LNCAP (cell line): ENCODE measurements at regions not wholly inside any gene's neighbourhood (a gene's known extent, or its start where the extent isn't known, plus 50 kb on each side); places are given as distances from the start of the nearest gene placed in this dataset.

Experiments
- TF ChIP-seq, protein P1 (sequence below): fragments of 450-650 bp; IDR thresholded peaks from 2 replicates; pipeline ENCODE4 v1.5.1; 2017; ENCODE audit warnings: mild to moderate bottlenecking

DNA sequence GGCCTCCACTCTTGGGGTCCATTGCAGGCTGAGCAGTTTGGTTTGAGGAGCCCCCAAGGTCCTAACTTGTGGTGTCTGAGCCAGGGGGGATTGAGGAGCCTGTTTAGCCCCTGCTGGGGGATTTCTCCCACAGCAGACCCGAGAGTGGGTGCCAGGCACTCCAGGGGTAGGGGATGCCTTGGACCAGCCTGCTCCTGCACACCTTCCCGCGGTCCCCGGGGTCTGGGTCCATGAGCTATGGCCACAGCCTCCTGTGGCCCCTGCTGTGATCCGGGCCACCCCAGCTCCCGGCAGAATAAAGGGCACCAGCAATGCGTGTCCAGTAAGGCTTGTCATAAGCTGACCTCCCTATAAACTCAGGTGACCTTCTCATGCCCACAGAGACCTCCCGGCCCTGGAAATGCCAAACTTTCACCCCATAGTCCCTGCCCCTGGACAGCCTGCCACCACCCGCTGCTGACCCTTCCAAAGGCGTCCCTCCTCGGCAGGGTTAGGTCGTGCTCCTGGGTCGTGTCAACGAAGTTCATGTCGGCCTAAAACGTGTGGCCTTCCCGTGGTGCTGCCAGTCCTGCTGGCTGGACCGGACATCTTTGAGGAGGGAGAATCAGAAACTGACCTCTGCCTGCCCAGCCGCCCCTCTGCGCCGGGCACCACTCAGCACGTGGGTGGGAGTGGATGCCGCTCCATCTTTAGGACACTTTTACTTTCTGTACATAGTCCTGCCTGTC, 137.6 kb downstream of the MRPL36 start:
- TF ChIP-seq, protein P1, sequence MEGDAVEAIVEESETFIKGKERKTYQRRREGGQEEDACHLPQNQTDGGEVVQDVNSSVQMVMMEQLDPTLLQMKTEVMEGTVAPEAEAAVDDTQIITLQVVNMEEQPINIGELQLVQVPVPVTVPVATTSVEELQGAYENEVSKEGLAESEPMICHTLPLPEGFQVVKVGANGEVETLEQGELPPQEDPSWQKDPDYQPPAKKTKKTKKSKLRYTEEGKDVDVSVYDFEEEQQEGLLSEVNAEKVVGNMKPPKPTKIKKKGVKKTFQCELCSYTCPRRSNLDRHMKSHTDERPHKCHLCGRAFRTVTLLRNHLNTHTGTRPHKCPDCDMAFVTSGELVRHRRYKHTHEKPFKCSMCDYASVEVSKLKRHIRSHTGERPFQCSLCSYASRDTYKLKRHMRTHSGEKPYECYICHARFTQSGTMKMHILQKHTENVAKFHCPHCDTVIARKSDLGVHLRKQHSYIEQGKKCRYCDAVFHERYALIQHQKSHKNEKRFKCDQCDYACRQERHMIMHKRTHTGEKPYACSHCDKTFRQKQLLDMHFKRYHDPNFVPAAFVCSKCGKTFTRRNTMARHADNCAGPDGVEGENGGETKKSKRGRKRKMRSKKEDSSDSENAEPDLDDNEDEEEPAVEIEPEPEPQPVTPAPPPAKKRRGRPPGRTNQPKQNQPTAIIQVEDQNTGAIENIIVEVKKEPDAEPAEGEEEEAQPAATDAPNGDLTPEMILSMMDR, result no peak

DNA sequence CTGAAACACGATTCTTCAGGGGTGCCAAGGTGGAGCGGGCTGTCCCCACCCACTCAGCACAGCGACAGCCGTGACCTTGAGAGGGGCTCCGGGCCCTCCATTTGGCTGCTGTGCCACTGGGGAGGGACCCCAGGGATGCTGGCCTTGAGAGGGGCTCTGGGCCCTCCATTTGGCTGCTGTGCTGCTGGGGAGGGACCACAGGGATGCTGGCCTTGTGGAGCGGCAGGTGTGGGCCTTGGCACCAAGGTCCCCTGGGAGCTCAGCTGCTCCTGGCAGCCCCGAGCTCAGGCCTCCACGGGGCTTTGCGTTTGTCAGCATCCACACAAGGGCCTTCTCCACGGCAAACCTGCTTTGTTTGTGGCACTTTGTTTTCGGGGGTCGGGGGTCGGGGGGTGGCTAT, 137.6 kb upstream of the LPCAT1 start:
- TF ChIP-seq, protein P1, result no peak

DNA sequence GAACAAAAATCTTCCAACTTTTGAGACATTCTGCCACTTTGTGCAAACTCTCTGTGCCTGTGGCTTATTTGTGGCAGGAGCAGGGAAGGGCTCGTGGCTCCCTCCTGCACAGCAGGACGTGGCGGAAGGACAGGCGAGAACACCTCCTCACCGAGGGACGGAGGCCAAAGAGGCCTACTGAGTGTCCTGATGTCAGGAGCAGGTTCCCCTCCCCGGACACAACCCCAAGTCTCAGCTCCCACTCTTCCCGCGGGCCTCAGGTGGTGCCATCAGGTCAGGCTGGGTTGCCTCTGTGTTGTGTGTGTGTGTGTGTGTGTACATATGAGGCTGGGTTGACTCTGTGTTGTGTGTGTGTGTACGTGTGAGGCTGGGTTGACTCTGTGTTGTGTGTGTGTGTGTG, 136.8 kb upstream of the LPCAT1 start:
- TF ChIP-seq, protein P1, result no peak

DNA sequence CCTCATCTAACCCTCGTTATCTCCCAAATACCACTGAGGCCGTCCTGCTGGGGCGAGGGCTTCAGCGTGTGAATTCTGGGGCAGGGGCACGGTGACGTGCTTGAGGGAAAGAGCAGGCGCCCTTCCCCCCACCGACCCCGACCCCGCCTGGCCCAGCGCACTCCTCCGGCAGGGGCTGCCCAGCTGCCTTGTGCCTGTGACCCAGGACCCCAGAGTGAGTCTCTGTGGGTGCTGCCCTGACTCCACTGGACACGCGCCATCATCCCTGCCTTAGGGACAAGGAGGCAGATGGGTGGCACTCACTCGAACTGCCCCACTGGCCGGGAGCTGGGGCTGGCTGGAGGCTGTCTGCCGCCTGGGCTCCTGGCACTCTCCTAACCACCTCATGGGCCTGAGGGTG, 136.2 kb upstream of the LPCAT1 start:
- TF ChIP-seq, protein P1, result no peak

DNA sequence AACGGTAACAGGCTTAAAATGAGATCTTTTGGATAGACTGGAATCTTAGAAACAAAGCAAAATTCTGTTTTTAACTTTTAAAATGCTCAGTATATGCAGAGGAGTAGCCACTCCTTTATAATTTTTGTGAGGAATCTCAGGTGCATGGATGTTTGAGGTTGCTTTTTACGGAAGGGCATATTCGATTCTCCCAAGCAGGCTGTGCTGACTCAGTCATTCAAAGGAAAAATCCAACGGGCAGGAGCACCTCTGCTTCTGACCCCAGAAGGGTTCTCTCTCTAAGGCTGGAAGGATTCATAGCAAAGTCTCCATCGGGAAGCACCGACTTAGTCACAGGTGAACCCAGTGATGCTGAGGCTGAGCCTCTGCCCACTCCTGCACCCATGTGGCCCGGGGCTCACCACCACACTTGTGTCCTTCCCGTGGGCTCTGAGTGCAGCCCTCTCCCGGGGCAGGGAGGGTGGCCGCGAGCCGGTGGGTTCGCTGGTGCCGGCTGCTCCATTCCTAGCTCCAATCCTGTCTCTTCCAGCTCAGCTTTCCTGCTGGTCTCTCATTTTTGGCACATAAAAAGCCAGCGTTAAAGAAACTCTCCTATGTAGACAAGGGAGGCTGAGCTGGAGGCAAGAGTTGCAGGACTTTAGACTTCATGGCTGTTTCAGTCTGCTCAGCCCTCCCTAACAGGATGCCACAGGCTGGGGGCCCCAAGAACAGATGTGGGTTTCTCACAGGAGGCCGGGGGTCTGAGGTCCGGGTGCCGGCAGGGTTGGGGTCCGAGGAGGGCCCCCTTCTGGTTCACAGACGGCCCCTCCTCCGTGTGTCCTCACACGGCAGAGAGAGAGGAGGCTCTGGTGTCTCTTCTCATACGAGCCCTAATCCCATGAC, 135.6 kb upstream of the LPCAT1 start:
- TF ChIP-seq, protein P1, result no peak

DNA sequence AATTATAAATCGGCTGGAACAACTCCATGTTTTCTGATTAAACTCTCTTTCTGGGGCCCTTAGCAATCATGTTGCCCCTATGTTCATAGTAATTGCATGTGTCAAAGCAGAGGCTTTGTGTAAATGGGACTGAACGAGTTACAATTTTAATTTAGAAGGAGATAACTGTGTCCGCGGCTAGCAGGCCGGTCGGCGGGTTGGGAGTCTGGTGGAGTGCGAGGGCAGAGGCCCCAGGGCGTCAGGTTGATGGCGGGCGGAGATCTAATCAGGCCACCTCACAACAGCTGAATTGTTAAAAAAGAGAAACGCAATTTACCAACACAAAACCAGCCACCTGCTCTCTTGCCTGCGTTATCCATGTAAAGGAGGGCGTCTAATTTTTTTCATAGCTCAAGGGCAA, 134.9 kb upstream of the LPCAT1 start:
- TF ChIP-seq, protein P1, result no peak

DNA sequence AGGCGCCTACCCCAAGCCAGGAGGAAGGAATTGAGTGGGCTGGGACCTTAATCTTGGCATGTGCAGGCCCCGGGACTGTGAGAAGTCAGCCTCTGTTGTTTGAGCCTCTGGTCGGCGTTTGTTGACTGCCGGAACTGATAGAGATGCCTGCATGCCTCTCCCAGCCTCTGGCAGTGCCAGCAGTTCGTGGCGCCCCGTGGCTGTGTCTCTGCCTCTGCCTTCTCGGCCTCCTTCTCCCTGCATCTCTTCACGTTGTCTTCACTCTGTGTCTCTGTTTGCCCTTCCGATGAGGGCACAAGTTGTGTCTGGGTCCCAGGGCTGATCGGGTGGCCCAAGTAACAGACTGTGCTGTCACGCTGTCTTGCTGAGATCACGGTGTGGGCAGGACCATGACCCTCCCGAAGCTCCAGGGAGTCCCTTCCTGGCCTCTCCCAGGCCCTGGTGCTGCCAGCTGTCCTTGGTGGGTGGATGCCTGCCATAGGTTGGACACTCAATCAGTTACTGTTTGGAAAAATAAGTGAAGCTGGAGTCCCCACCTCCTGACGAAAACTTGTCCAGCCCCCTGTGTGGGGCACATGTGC, 133.5 kb upstream of the LPCAT1 start:
- TF ChIP-seq, protein P1, result no peak
